H9 (cell line): ENCODE measurements at regions not wholly inside any gene's neighbourhood (a gene's known extent, or its start where the extent isn't known, plus 50 kb on each side); places are given as distances from the start of the nearest gene placed in this dataset.

ENCODE experiments used
- DNase-seq: peaks from one replicate; pipeline ENCODE4 v3.0.0-alpha.2; 2017
- H2AFZ ChIP-seq: one replicate; pipeline ENCODE4 v1.6.1; 2013; ENCODE audit warnings: mild to moderate bottlenecking, low read length, control low read depth, moderate library complexity
- H2AK5ac ChIP-seq: 2 replicates; pipeline ENCODE4 v1.6.1; 2013; ENCODE audit warnings: low read length, control low read depth, mixed read lengths; ENCODE audit not compliant: insufficient read length
- H2BK120ac ChIP-seq: one replicate; pipeline ENCODE4 v1.6.1; 2013; ENCODE audit warnings: low read depth, mild to moderate bottlenecking, low read length, control low read depth, inconsistent platforms; ENCODE audit not compliant: poor library complexity, severe bottlenecking
- H2BK12ac ChIP-seq: 2 replicates; pipeline ENCODE4 v1.6.1; 2013; ENCODE audit warnings: low read length, control low read depth, mixed read lengths, low read depth; ENCODE audit not compliant: insufficient read length
- H2BK15ac ChIP-seq: 2 replicates; pipeline ENCODE4 v1.6.1; 2013; ENCODE audit warnings: low read depth, low read length, control low read depth
- H2BK20ac ChIP-seq: one replicate; pipeline ENCODE4 v1.6.1; 2013; ENCODE audit warnings: low read depth, mild to moderate bottlenecking, low read length, control low read depth, inconsistent platforms; ENCODE audit not compliant: poor library complexity, severe bottlenecking
- H2BK5ac ChIP-seq: 2 replicates; pipeline ENCODE4 v1.6.1; 2013; ENCODE audit warnings: low read length, control low read depth, mixed read lengths; ENCODE audit not compliant: insufficient read length
- H3K14ac ChIP-seq: 2 replicates; pipeline ENCODE4 v1.6.1; 2013; ENCODE audit warnings: low read length, control low read depth; ENCODE audit not compliant: insufficient read depth
- H3K18ac ChIP-seq: 2 replicates; pipeline ENCODE4 v1.6.1; 2013; ENCODE audit warnings: low read depth, mild to moderate bottlenecking, mixed read lengths, low read length, control low read depth; ENCODE audit not compliant: insufficient read length
- H3K23ac ChIP-seq: 2 replicates; pipeline ENCODE4 v1.6.1; 2013; ENCODE audit warnings: low read length, control low read depth, mixed read lengths, low read depth; ENCODE audit not compliant: insufficient read length
- H3K23me2 ChIP-seq: 2 replicates; pipeline ENCODE4 v1.6.1; 2013; ENCODE audit warnings: low read depth, mild to moderate bottlenecking, mixed read lengths, low read length, control low read depth; ENCODE audit not compliant: insufficient read length, poor library complexity, severe bottlenecking
- H3K27ac ChIP-seq: 2 replicates; pipeline ENCODE4 v1.5.1; 2013; ENCODE audit warnings: low read length, control low read depth, mixed read lengths, low read depth; ENCODE audit not compliant: insufficient read length
- H3K27me3 ChIP-seq: 2 replicates; pipeline ENCODE4 v1.6.1; 2013; ENCODE audit warnings: low read length, control low read depth, inconsistent platforms; ENCODE audit not compliant: insufficient read depth
- H3K4ac ChIP-seq: 2 replicates; pipeline ENCODE4 v1.6.1; 2013; ENCODE audit warnings: low read depth, mild to moderate bottlenecking, control low read depth, inconsistent platforms, low read length, moderate library complexity
- H3K4me1 ChIP-seq: 2 replicates; pipeline ENCODE4 v1.6.1; 2013; ENCODE audit warnings: low read length, control low read depth, inconsistent platforms; ENCODE audit not compliant: insufficient read depth
- H3K4me2 ChIP-seq: 2 replicates; pipeline ENCODE4 v1.6.1; 2013; ENCODE audit warnings: low read length, control low read depth, mixed read lengths; ENCODE audit not compliant: insufficient read length, insufficient read depth
- H3K56ac ChIP-seq: 2 replicates; pipeline ENCODE4 v1.6.1; 2013; ENCODE audit warnings: low read depth, mild to moderate bottlenecking, mixed read lengths, low read length, control low read depth; ENCODE audit not compliant: insufficient read length
- H3K79me1 ChIP-seq: 2 replicates; pipeline ENCODE4 v1.6.1; 2013; ENCODE audit warnings: low read depth, mild to moderate bottlenecking, moderate library complexity, low read length, control low read depth, inconsistent platforms; ENCODE audit not compliant: insufficient read depth, poor library complexity, severe bottlenecking
- H3K79me2 ChIP-seq: 2 replicates; pipeline ENCODE4 v1.6.1; 2013; ENCODE audit warnings: low read length, control low read depth, inconsistent platforms; ENCODE audit not compliant: insufficient read depth
- H3K9ac ChIP-seq: 2 replicates; pipeline ENCODE4 v1.6.1; 2013; ENCODE audit warnings: low read length, control low read depth, mixed read lengths; ENCODE audit not compliant: insufficient read length; ENCODE audit errors: extremely low read depth
- H3K9me3 ChIP-seq: one replicate; pipeline ENCODE4 v1.6.1; 2013; ENCODE audit warnings: low read depth, low read length, inconsistent platforms; ENCODE audit not compliant: control insufficient read depth
- H3T11ph ChIP-seq: one replicate; pipeline ENCODE4 v1.6.1; 2013; ENCODE audit warnings: mild to moderate bottlenecking, low read length, control low read depth, inconsistent platforms
- H4K20me1 ChIP-seq: one replicate; pipeline ENCODE4 v1.6.1; 2013; ENCODE audit not compliant: control insufficient read depth, insufficient read length, insufficient read depth
- H4K5ac ChIP-seq: 2 replicates; pipeline ENCODE4 v1.6.1; 2013; ENCODE audit warnings: low read depth, mild to moderate bottlenecking, mixed read lengths, low read length, control low read depth; ENCODE audit not compliant: insufficient read length
- H4K8ac ChIP-seq: replicated peaks from 2 replicates; pipeline ENCODE4 v1.6.1; 2013; ENCODE audit warnings: low read length, control low read depth, mixed read lengths, low read depth; ENCODE audit not compliant: insufficient read length
- H4K91ac ChIP-seq: 2 replicates; pipeline ENCODE4 v1.6.1; 2013; ENCODE audit warnings: low read depth, mild to moderate bottlenecking, moderate library complexity, mixed read lengths, low read length, control low read depth; ENCODE audit not compliant: insufficient read length
- H3K27ac Mint-ChIP-seq, 3 experiments: 2 replicates in 2 of 3; 3 replicates in 1 of 3; pipeline ENCODE4 v1.8.0; 2020 to 2021; ENCODE audit warnings: mixed read lengths in 3 of 3, mild to moderate bottlenecking in 1 of 3, moderate library complexity in 1 of 3
- H3K27me3 Mint-ChIP-seq: 2 replicates; pipeline ENCODE4 v1.8.0; 2021; ENCODE audit warnings: low read depth, mild to moderate bottlenecking, moderate library complexity, mixed read lengths
- H3K36me3 Mint-ChIP-seq, 3 experiments: 2 replicates in 2 of 3; 3 replicates in 1 of 3; pipeline ENCODE4 v1.8.0; 2020 to 2021; ENCODE audit warnings: low read depth in 3 of 3, mixed read lengths in 3 of 3; ENCODE audit not compliant: insufficient read depth in 1 of 3
- H3K4me1 Mint-ChIP-seq, 2 experiments: 2 replicates each; pipeline ENCODE4 v1.8.0; 2020; ENCODE audit warnings: mixed read lengths in 2 of 2
- H3K4me3 Mint-ChIP-seq, 2 experiments: 2 replicates in 1 of 2; 3 replicates in 1 of 2; pipeline ENCODE4 v1.8.0; 2020 to 2021; ENCODE audit warnings: mild to moderate bottlenecking in 2 of 2, mixed read lengths in 2 of 2, moderate library complexity in 1 of 2
- H3K9me3 Mint-ChIP-seq, 2 experiments: 2 replicates in 1 of 2; 3 replicates in 1 of 2; pipeline ENCODE4 v1.8.0; 2020; ENCODE audit warnings: mild to moderate bottlenecking in 2 of 2, mixed read lengths in 2 of 2, moderate library complexity in 1 of 2
- WGBS: extraction: QIAGEN DNeasy Blood & Tissue Kit; methylation state at CpG from one replicate; pipeline ENCODE4 v1.1.7; 2013; ENCODE audit warnings: missing lambda C conversion rate, low lambda C conversion rate, mixed read lengths; ENCODE audit not compliant: insufficient read length; ENCODE audit errors: extremely low coverage; 5-methylcytosine and 5-hydroxymethylcytosine counted together
- TF ChIP-seq, protein P1 (sequence below): fragments of 200-600 bp; sonication (generic); conservative IDR thresholded peaks from 3 replicates; pipeline ENCODE4 v1.8.0; 2021; ENCODE audit warnings: antibody characterized with exemption, mild to moderate bottlenecking

DNA sequence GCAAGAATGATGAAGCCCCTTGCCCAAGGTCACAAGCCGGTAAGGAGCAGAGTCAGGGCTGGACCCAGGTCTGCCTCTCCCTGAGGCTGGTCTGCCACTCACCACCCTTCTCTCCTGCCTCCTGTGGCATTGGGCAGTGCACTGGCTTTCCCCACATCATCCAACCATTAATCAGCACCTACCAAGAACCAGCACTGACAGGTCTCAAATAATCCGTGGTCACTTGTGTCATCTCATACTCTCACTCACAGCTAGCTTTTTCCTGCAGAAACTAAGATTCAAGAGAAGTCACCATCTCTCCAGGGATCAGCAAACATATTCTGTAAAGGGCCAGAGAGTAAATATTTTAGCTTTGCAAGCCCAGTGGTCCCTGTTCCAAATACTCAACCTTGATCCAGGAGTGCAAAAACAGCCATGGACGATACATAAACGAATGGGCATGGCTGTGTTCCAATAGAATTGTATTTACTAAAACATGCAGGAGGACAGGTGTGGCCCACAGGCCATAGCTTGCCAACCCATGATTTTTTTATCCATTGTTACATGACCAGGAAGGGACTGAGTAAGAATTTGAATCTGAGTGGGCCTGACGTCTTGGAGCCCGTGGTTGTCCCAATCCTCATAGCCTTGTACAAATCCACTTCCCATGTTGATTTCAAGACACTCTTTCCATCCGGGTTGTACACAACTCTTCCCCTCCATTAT is 374.2 kb downstream of the BCL11B start:
- H3K36me3 Mint-ChIP-seq: peaks cover 0 to 4% (median 0%) of the 10 kb centered on the region in 3 experiments; a peak in 3 of 7 replicates
- no peak overlapping the region for H3K18ac ChIP-seq
- H3K79me1 ChIP-seq: no peaks in the 10 kb centered on the region

More for the DNA sequence above, 374.2 kb downstream of the BCL11B start:
- H2AFZ ChIP-seq: no peak overlapping the region
- no peak overlapping the region for H3K56ac ChIP-seq
- no peak overlapping the region for H2BK5ac ChIP-seq
- no peaks in the 10 kb centered on the region for H3K23me2 ChIP-seq
- H3K4me1 ChIP-seq: no peaks in the 10 kb centered on the region; the same call in 1 of the 2 replicates
- Mint-ChIP-seq H3K27me3 (peaks cover 33% of the 10 kb centered on the region), H3K4me3 (no peak overlapping the region), H3K9me3 (peaks cover 8 to 10% of the 10 kb centered on the region in 2 experiments; a peak in 4 of 5 replicates), H3K4me1 (peaks cover 18 to 21% of the 10 kb centered on the region in 2 experiments), H3K27ac (no peak overlapping the region)
- no peak overlapping the region for H2BK12ac ChIP-seq
- no peak overlapping the region for H3K23ac ChIP-seq
- H3T11ph ChIP-seq: no peak overlapping the region
- no peak for DNase-seq
- no peak overlapping the region for H4K8ac ChIP-seq
- H2AK5ac ChIP-seq: no peak overlapping the region
- H3K4me2 ChIP-seq: no peak overlapping the region
- no peaks in the 10 kb centered on the region for H4K20me1 ChIP-seq
- no peak overlapping the region for H3K14ac ChIP-seq
- no peak overlapping the region for H4K5ac ChIP-seq
- H2BK120ac ChIP-seq: no peak overlapping the region
- H3K27ac ChIP-seq: no peak overlapping the region
- H3K79me2 ChIP-seq: no peaks in the 10 kb centered on the region
- TF ChIP-seq, protein P1, sequence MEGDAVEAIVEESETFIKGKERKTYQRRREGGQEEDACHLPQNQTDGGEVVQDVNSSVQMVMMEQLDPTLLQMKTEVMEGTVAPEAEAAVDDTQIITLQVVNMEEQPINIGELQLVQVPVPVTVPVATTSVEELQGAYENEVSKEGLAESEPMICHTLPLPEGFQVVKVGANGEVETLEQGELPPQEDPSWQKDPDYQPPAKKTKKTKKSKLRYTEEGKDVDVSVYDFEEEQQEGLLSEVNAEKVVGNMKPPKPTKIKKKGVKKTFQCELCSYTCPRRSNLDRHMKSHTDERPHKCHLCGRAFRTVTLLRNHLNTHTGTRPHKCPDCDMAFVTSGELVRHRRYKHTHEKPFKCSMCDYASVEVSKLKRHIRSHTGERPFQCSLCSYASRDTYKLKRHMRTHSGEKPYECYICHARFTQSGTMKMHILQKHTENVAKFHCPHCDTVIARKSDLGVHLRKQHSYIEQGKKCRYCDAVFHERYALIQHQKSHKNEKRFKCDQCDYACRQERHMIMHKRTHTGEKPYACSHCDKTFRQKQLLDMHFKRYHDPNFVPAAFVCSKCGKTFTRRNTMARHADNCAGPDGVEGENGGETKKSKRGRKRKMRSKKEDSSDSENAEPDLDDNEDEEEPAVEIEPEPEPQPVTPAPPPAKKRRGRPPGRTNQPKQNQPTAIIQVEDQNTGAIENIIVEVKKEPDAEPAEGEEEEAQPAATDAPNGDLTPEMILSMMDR: no peak
- no peak overlapping the region for H4K91ac ChIP-seq
- H2BK15ac ChIP-seq: no peak overlapping the region
- H3K9me3 ChIP-seq: no peaks in the 10 kb centered on the region
- no peaks in the 10 kb centered on the region for H3K27me3 ChIP-seq
- H2BK20ac ChIP-seq: no peak overlapping the region
- no peak overlapping the region for H3K9ac ChIP-seq
- WGBS: no CpG with 5 or more reads among the region's 7 CpGs
- no peak overlapping the region for H3K4ac ChIP-seq
